HEK293 (cell line): ENCODE measurements at regions not wholly inside any gene's neighbourhood (a gene's known extent, or its start where the extent isn't known, plus 50 kb on each side); places are given as distances from the start of the nearest gene placed in this dataset.

ENCODE experiments used
- CTCF ChIP-seq: fragments of 450-650 bp; formaldehyde crosslinking; IDR thresholded peaks from 2 replicates; pipeline ENCODE4 v1.5.1; 2016; ENCODE audit warnings: missing biosample characterization, missing genetic modification characterization
- ZBTB48 ChIP-seq: fragments of 450-650 bp; formaldehyde crosslinking; IDR thresholded peaks from 2 replicates; pipeline ENCODE4 v1.5.1; 2016; ENCODE audit warnings: missing biosample characterization, missing genetic modification characterization
- ZBTB8A ChIP-seq: fragments of 450-650 bp; formaldehyde crosslinking; IDR thresholded peaks from 2 replicates; pipeline ENCODE4 v1.5.1; 2016; ENCODE audit warnings: missing biosample characterization, missing genetic modification characterization
- ZNF155 ChIP-seq: fragments of 450-650 bp; formaldehyde crosslinking; IDR thresholded peaks from 2 replicates; pipeline ENCODE4 v1.5.1; 2016; ENCODE audit warnings: missing biosample characterization, missing genetic modification characterization

DNA sequence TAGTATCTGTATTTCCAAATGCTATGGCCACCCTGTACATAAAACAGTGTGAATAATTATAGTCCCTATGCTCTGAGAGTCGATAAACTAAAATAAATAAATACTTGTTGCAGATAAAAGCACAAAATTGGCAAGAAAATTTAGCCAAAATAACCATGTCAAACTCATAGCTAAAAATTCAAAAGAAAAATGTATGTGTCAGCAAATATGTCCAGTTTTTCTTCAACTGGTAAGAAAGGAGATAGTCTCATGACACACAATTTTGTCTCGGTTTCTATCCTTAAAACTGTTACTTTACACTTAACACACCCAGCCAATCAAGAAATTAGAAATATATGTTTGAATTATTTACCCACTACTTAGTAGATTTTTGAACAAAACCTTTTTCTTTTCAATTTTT lies 145.6 kb upstream of the FSCB start:
- TF ChIP-seq CTCF (tag by site-specific recombination) (no peak), ZBTB8A (tag by site-specific recombination) (no peak), ZBTB48 (no peak), ZNF155 (no peak)
